ENCODE measurements at regions not wholly inside any gene's neighbourhood (a gene's known extent, or its start where the extent isn't known, plus 50 kb on each side); places are given as distances from the start of the nearest gene placed in this dataset.

DNA sequence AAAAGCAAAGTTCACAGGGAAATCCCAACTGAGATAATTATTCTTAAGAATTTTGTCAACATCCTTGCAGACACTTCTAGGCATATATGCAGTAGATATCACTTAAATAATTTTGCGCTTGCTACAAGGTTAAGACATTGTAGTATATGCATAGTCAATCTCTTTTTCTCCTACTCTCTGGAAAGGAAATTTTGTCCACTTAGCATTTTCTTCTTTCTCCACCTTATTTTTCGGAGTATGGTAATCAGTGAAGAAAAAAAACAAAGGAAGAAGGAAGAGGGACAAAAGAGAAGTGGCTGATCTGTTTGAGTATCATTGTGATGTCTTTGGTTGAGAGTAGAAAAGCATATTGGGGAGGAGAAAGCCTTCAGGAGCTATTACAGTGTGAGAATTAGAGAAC lies 104.6 kb downstream of the LACC1 start:
- DNase-seq (ENCODE audit: low read depth in 2 of 2): no peak

DNA sequence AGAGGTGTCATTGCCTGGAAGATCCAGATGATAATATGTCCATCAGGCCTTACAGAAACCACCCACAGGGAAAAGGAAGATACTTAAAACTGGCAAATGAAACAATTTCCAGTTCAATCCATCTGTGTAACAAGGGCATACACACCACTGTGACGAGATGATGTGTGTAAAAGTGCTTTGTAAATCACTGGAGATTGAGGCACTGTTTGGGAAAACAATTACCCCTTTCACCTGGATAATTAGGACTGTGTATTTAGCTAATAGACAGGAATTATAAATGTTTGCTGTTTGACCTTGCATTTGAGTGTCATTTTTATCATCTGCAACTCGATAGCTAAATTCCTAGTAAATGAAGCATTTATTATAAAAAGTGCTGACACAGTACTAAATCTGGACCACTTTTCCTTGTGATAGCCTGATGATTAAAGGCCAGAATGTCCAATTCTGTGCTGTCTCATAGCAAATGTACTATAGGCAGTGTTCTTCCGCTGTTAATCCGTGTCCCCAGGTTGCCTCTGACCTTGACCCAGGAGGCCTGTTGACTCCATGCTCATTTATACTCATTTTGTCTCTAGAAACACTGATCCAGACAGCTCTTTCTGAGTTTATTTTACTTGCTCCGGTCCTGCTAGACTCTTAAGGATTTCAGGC lies 105.8 kb downstream of the LACC1 start:
- DNase-seq (ENCODE audit: low read depth in 2 of 2): no peak

DNA sequence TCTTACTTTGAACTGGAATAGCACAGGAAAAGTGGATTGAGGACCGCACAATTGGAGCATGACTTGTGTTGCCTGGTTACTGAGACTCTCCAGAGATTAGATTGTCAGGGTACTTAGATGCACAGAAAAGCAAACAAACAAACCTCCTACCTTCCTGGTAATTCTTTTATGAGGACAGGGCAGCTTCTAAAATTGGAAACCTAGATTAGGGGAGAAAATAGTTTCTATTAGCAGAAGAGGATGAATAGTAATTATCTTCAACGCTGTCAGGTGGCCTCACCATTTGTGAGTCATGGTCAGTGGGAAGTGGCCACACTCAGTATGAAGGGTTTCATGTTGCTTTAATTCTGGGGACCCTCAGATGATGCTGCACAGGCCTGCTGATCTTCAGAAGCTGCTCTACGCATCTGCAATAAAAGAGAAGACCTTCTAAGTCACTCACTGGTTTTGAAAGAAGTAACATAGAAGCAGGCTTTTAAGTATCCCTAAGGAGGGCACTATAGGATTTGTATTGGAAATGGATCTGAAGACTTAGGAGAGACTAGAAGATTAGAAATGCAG lies 106.8 kb downstream of the LACC1 start:
- no peak for DNase-seq (ENCODE audit: low read depth in 2 of 2)

DNA sequence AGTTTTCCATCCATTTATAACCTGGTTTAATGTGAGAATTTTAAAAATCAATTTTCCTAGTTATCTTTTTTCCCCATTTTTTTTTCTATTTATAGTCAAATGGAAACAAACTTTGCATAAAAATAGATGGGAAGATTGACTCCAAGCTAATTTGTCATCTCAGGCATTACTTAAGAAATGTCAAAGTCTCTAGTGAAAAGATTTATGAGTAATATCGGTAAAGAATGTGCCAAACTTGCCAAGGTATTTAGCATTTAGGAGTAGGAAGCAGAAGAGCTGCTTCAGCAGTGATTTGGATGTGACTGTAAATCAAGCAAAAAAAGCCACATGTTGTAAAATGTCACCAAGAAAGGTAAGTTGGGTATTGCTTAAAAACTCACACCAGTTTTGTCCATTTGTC lies 108.6 kb downstream of the LACC1 start:
- no peak for DNase-seq (ENCODE audit: low read depth in 2 of 2)

DNA sequence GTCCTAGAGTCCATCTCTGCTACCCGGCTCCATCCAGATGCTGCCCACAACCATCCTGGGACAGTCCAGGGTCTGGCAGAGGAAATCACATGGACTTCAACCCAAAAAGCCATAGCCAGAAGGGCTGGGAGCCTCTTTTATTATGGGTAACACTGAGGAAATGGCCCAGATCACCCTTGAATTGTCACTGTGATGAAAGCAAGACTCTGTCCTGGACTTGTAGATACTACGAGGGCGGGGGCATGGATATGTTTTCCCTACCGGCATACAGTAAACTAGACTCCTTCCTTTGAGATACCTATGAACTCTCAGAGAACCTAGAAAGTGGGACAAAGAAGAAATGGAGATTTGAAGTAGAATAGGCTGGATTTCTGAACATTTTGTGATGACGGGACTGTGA lies 110.3 kb downstream of the LACC1 start:
- DNase-seq (ENCODE audit: low read depth in 2 of 2): no peak

DNA sequence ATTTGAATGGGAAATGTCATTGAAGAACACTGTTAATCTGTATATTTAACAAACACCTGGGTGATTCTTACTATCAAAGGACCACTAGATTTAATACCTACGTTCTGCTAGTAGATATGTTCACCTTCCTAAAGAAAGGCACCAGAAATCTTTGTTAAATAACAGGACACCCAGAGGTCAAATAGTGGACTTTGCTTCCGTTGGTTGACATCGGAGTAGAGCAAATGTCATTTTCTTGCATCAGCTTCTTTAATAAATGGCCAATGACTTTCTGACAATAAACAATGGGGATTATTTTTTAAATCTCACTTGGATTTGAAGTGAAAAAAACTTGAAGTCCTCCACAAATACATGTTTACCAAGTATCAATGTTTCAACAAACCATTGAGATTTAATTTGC lies 111.1 kb downstream of the LACC1 start:
- DNase-seq (ENCODE audit: low read depth in 2 of 2): no peak

DNA sequence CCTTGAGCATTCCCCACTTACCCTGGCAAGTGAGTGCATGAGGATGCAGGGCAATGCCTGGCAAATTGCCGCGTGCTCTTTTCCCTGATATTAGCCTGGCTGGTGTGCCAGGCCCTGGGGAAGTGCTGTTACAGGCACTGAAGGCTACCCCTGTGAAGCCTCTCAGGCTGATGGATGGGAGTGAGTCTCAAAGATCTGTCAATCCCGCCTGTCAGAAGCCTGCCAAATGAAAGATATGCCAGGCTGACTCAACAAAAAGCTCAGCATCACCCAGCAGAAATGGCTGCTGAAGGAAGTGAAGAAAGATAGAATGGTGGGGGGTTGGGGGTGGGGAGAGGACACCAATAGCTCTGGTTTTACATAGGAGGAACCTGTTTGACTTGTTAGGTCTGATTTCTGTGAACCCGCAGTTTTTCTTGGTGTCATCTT lies 112.1 kb downstream of the LACC1 start:
- DNase-seq (ENCODE audit: low read depth in 2 of 2): no peak

DNA sequence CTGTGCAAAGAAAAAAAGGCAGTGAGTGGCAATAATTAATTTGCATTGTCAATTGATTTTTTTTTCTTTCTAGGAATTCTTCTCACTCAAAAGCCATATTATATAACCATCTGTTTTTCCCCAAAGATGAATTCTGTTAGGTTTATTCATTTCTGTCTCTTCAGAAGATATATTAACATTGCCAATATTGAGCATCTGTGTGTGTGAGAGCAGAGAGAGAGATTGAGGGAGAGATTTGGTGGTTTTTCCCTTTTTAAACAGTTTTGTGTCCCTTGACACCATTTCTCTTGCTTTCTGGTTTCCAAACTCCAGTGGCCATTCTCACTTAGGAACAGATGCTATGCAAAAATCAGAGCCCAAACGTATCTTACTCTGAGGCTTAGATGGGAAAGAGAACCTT lies 112.5 kb downstream of the LACC1 start:
- no peak for DNase-seq (ENCODE audit: low read depth in 2 of 2)

DNA sequence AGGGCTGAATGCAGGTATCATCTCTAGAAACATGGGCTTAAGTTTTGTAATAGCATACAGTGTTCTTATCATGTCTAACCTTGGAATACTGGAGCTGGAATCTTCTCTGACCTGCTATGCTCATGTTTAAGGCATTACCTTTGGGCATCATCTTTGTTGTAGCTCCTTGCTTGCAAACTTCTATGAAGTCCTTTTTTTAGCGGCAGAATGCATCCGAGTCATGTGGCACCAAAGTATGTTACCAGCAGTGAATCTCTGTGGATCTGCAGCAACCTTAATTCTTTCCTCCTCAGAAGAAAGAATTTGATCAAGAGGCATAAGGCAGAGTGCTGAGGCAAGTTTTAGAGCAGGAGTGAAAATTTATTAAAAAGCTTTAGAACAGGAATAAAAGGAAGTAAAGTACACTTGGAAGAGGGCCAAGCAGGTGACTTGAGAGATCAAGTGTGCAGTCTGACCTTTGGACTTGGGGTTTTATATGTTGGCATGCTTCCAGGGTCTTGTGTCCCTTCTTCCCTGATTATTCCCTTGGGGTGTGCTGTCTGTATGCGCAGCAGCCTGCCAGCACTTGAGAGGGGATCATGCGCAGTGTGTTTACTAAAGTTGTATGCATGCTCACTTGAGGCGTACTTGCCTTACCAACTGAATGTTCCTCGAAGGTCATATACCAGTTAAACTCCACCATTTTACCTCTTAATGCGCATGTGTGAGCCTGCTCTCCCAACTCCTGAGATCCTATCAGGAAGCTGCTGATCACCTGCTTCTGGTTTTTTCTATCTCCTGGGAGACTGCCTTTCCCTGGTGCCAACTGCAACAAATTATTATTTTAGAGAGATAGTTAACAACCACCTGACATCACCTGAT lies 115.5 kb downstream of the LACC1 start:
- DNase-seq (ENCODE audit: low read depth in 2 of 2): no peak

DNA sequence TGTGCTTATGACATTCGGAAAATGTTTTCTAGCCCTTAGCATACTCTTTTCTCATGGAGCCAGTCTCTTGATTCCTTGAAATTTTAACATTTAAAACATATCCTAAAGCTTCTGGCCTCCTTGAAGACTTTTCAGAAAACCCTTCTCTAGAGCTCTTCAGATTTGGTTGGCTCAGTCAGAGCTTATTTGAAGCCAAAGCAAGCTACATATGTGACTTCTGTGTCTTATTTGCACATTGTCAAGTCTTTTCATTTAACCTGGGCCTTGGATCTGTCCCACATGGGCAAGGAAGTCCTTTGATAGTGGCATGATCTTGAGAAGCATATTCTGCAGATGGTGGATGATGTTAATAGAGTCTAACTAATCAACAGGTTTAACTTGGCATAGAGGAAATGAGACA lies 116.5 kb downstream of the LACC1 start:
- no peak for DNase-seq (ENCODE audit: low read depth in 2 of 2)

DNA sequence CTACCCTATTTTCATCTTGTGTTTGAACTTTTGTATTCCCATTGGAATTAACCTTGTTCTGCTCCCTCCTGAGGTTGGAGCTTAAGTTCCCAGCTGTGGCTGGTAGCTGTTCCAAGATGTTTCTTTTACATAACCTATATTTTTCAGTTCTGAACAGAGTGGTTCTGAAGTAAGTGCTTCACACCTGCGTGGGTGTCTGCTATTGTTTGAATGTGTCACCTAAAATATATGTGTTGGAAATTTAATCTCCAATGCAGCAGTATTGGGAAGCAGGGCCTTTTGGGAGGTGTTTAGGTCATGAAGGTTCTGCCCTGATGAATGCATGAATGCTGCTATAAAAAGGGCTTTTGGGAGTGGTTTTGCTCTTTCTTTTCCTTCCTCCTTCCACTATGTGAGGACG lies 123.8 kb downstream of the LACC1 start:
- DNase-seq (ENCODE audit: low read depth in 2 of 2): no peak

DNA sequence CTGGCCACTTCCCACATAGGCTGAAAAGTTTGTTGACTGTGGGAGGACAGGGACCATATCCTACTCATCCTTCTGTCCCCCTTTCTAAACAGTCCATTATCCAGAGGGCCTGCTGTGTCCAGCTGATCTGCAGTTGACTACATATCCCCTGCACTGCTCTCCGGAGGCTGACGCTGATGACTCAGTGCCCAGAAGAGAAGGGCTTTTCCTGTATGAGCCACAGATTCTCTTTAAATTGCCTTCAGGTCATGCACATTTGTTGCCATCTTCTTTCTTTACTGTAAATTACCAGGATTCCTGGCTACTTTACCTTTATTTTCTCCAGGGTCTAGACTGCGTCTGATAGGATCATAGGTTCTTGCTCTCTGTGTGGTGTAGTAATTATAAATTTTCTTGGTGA lies 125.2 kb downstream of the LACC1 start:
- DNase-seq (ENCODE audit: low read depth in 2 of 2): no peak

DNA sequence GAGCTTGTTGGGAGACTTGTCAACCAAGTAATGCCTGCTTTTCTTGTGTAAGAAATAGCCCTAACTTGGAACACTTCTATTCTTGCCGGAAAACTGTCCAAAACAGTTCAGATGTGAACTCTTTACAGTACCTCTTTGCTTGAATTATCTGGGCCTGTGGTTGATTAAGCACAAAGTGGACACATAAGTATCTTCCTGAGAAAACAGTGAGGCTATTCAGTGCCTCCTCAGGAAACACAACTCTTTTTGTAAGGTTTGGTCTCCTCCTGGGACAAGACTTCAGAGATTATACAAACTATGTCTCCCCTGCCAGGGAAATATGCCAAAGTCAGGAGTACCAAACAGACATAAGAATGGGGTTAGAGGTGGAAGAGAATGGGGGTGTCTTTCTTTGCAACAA lies 127.7 kb downstream of the LACC1 start:
- no peak for DNase-seq (ENCODE audit: low read depth in 2 of 2)

DNA sequence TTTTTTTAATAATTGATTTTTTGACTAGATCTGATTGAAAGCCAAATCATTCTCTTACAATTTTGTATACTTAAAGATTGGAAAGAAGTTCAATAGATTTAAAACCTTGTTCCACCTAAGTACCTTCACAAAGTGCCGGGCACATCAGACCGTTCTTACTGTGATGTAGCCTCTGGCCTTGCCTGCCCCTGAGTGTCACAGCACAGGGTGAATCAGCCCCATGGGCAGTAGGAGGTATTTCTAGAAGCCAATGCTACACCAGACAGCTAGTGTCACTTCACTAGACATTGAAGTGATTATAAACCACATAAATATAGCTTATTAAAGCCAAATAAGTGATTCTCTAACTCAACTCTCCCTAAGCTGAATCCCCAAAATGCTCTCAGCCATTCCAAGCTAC lies 131.3 kb downstream of the LACC1 start:
- no peak for DNase-seq (ENCODE audit: low read depth in 2 of 2)

DNA sequence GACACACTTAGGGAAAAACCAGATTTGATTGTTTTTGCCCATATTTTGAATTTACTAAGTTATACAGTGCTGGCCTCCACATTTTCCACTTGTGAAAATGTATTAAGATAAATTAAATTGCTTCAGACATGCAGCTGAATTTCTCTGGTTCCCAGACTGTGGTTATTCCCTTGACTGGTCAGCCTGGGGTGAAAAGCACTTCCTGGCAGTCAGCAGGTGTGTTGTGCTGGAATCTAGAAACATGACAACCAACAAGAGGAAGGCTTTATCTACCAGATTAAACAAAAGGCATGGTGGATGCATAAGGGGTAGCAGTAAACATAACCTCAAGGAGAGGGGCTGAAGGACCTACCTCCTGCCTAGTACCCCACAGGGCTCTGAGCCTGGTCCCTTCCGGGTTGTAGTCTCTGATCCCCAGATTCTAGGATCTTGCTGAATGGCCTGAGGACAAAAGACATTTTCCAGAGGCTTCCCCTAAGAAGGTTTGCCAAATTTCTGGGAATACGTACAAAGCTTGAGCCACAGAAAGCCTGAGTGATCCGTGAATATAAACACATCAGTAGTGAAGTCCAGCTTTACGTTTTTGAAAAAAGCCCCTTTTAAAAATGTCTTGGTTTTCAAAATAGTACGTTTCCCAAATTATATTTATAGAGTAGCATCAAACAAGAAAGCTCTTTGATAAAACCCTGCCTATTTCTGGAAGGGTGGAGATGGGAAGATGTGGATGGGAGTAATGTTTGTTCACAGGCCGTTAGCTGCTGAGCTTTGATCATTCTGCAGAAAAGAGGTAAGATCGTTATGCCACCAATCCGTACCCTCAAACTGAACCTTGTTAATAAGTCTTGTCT lies 133.4 kb downstream of the LACC1 start:
- no peak for DNase-seq (ENCODE audit: low read depth in 2 of 2)

DNA sequence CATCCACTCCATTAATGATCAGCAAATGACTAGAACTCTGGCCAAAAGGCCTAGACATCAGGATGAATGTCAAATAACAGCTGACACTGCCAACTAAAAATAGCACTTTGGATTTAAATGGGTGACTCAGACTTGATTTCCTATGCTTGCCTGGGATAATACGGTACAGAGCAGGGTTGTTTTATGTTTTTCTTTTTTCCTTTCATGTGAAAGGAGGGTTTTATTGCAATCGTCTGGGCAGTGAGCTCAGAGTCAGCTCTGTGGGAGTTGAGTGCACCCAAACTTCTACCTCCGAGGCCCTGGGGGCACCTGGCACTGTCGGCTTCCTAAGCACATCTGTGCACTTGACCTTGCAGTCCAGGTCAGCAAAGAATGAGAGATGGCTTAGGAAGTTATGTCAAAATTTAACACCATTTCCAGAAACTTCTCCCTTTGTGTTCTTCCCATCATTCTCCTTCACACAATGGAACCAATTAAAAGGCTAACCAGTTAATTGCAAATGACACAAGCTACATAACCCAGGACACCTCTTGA lies 134.1 kb downstream of the LACC1 start:
- no peak for DNase-seq (ENCODE audit: low read depth in 2 of 2)

DNA sequence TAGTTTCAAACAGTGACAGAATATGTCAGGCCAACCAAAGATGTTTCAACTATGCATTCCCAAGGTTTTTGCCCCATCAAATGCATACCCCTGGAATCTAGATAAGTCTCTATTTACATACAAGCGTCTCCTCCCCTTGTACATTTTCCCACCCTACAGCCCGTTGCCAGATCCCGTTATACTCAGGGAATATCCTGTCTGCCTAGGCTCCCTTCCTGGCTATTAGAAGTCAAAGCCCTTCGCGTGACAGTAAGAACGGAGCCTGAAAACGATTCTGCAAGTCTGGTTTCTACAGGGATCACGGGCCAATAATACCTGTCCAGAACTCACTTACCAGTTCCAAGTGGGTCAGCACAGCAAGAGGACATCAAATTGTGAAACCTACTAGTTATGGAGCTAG lies 134.8 kb downstream of the LACC1 start:
- DNase-seq (ENCODE audit: low read depth in 2 of 2): no peak

DNA sequence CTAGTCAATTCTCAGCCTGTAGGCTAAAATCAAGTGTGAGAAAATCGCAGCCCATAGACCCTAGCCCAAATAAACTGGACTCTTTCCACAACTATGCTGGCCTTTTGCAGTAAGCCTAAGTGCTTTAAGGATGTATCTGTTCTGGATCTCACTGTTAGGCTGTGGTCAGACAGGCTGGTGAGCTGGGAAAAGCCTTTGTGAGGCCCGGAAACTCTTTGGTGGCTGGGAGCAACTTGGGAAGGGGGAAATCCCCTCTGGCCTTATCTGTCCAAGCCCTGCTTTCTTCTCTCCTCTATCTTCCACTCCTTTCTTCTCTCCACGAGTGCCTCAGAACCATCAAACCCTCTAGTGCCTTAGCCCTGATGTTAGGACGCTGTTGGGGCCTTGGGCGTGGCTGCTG lies 135.4 kb downstream of the LACC1 start:
- no peak for DNase-seq (ENCODE audit: low read depth in 2 of 2)

DNA sequence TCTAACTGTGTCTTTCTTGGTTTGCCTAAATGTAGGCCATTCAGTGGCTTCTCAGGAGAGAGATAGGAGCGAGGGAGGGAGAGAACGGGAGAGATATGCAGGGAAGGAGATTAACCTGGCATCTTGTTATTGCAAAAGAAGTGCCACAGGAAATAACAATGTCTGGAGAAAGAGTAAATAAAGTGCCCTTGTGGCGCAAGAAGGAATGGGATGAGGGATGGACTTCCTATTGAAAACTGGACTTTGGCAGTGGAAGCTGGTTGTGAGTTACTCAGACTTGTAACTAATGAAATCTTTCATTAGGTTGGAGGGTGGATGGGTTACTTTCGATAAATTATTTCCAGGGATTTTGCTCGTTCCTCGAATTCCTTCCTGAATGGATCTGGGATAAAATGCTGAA lies 136.1 kb downstream of the LACC1 start:
- no peak for DNase-seq (ENCODE audit: low read depth in 2 of 2)

DNA sequence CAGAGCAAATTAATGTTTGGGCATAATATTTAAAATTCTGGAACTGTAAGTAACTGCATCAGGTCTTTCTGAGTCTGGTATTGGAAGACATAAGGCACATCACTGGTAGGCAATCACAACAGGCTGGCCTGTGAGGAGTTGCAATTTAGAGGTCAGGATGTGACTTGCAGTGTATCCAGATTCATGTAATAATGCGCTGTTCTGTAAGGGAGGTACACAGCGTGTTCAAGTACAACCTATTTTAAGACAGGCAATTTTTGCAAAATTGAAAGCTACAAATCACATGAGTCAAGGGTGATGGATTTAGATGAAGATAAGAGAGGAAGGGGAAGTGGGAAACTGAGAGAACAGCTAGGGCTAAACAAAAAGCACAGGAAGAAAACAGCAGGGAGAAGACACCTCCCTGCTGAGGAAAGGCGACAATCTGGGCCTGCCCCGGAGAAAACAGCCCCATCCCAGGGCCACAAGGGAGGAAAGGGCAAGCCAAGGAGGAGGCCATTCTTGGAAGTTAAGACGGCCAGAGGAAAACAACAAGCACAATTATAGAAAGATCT lies 138.1 kb downstream of the LACC1 start:
- DNase-seq (ENCODE audit: low read depth in 2 of 2): no peak

DNA sequence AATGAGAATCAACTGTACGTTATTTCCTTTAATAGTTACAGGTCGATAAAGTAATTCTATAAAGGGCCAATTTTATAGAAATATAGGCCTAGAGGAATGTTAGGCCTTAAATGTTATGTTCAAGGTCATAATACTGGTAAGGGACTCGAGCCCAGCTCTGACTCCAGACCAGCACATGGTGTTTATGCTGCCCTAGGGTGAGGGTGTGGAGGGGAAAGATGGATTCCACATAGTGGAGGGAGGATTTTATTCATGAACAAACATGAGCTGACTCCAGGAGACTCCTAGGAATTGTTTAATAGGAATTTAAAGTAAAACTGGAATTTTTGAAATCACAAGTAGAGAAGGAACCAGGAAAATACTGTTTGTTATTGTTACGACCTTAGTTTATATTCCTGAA lies 139.9 kb downstream of the LACC1 start:
- DNase-seq (ENCODE audit: low read depth in 2 of 2): no peak

DNA sequence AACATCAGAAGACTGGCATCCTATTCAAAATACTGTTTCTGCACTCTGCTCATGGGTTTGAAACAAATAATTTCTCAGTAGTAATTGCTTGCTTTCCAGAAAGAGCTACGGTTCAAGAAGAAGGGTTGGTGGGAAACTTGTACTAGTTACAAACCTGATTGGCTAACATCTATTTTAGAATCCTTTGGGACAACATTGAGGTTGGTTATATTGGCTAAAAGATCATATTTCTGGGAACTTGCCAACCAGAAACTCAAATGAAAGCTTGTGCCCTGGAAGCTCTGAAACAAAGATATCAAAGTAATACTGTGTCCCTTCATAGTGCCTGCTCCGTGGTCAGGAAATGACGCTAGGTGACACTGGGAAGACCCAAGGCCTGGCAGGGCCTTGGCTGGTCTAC lies 141.7 kb downstream of the LACC1 start:
- DNase-seq (ENCODE audit: low read depth in 2 of 2): no peak
